Neural cell (in vitro differentiated cells): ENCODE measurements at regions not wholly inside any gene's neighbourhood (a gene's known extent, or its start where the extent isn't known, plus 50 kb on each side); places are given as distances from the start of the nearest gene placed in this dataset.

ENCODE experiments used
- EZH2 ChIP-seq: fragments of 200-600, 300-800 bp; shearing (Covaris generic), sonication (generic); IDR thresholded peaks from 2 replicates; pipeline ENCODE4 v1.6.1; 2014; ENCODE audit warnings: antibody characterized with exemption, low read length, borderline replicate concordance, mild to moderate bottlenecking; ENCODE audit not compliant: insufficient read depth, poor library complexity, severe bottlenecking
- TAF1 ChIP-seq: IDR thresholded peaks from 2 replicates; pipeline ENCODE4 v1.6.1; 2012; ENCODE audit warnings: low read depth
- TF ChIP-seq, protein P1 (sequence below): fragments of 450-650 bp; IDR thresholded peaks from 2 replicates; pipeline ENCODE4 v1.5.1; 2014; ENCODE audit warnings: antibody characterized with exemption, mild to moderate bottlenecking, moderate library complexity; ENCODE audit not compliant: poor library complexity, severe bottlenecking

DNA sequence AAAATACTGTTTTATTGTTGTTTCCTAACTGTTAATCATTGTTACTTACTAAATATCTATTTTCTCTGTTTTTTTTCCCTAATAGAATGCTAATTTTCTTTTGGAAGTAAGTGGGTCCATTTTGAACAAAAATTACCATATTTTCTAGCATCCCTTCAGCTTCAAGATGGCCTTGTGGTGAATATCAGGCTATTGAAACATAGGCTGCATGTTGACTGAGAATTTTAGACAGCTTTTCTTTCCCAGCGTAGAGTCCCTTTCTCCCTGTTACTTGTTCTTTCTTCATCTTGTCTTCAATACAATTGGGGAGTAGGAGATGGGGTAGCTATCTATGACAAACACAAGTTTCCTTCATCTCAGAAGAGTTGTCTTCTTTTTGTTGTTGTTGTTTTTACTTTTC is 397.0 kb downstream of the DOK5 start:
- TF ChIP-seq EZH2 (no peak), TAF1 (no peak)
- TF ChIP-seq, protein P1, sequence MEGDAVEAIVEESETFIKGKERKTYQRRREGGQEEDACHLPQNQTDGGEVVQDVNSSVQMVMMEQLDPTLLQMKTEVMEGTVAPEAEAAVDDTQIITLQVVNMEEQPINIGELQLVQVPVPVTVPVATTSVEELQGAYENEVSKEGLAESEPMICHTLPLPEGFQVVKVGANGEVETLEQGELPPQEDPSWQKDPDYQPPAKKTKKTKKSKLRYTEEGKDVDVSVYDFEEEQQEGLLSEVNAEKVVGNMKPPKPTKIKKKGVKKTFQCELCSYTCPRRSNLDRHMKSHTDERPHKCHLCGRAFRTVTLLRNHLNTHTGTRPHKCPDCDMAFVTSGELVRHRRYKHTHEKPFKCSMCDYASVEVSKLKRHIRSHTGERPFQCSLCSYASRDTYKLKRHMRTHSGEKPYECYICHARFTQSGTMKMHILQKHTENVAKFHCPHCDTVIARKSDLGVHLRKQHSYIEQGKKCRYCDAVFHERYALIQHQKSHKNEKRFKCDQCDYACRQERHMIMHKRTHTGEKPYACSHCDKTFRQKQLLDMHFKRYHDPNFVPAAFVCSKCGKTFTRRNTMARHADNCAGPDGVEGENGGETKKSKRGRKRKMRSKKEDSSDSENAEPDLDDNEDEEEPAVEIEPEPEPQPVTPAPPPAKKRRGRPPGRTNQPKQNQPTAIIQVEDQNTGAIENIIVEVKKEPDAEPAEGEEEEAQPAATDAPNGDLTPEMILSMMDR: no peak
